Epidermal melanocyte (primary cell): ENCODE measurements at regions not wholly inside any gene's neighbourhood (a gene's known extent, or its start where the extent isn't known, plus 50 kb on each side); places are given as distances from the start of the nearest gene placed in this dataset.

Experiments used
- DNase-seq: peaks from one replicate; pipeline ENCODE4 v3.0.0; 2011; ENCODE audit warnings: low spot score; ENCODE audit not compliant: insufficient read length

- DNase-seq: no peak
Observed at GRCh38 chr7:25314731-25315267, 86.5 kb upstream of the NPVF start.

GRCh38 chr7:25316366-25316765 is 88.1 kb upstream of the NPVF start:
- no peak for DNase-seq

GRCh38 chr7:25318047-25318446 is 89.8 kb upstream of the NPVF start:
- DNase-seq: no peak

DNA sequence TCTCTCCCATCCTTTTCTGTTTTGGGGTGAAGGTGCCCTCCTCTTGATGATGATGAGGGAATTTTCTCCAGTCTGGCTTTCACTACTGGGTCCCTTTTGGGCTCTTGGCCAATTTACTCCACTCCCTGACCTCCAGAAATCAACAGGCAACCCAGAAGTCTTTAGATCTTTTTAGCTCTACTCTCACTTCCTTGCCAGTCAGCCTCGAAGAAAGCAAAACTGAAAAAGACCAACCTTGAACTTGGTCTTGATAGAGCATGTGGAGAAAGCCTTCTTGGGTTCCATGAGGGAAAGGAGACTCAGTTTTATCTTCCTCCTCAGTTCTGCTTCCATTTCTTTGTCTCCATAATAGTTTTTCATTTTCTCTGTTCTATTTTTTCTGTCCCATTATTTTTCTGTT is 91.4 kb upstream of the NPVF start:
- no peak for DNase-seq

- DNase-seq: no peak
Observed at GRCh38 chr7:25320791-25321190, 92.5 kb upstream of the NPVF start.

DNA sequence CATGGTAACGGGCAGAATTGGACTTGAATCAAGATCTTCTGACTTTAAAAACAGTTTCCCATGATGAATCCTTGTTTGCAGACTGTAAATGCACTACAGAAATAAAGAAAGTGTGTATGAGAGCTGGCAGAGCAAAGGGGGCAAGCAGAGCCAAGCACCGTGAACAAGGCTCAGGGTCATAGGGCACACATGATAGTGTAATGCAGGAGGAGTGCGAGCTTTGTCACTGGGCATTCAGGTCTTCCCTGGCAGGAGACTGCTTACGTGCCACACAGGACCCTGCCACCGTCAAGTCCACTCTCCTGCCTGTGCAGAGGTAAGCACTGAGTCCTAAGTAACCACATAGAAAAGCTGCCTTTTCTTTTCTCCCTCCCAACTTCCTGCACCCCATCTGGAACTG is 93.1 kb upstream of the NPVF start:
- no peak for DNase-seq

DNA sequence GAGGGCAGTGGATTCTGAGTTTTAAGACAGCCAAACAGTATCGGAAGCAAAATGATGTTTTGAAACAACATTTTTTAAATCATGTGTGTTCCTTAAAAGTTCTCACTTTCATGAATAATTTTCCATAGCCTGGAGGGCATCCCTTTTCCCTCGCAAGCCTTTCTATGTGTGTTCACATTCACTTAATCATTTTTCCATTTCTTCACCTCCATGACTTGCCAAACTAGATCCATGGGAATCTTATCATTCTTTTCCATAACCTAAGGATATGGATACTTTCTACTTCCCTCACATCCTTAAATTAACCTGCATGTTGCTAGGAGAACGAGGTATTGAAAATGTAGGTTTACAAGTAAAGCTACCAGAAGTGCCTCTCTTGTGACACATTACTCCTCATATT is 94.2 kb upstream of the NPVF start:
- no peak for DNase-seq

DNA sequence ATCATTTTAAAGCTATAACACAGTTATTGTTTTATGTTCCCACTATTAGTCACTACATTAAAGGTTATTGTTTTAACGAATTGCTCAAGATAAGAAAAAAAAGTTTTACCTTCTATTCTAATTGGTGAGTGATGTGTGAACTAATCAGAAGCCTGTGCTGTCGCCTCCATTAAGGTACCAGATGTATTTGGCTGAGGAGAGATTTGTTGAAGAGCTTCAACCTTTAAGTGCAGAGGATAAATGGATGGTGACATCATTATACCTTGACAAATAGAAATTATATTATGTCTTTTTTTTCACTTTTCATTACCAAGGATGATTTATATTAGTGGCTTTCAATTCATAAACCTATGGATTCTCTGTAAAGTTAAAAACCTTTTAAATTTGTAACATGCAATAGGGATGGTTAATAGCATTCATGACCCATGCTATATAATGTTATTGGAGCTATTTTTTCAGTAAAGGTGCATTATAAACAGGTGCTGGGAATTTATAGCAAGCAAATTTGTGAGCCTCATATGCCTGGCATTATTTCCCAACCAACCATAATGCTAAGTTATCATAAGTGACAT is 97.0 kb upstream of the NPVF start:
- DNase-seq: no peak

GRCh38 chr7:25326501-25327156 is 98.3 kb upstream of the NPVF start:
- no peak for DNase-seq

GRCh38 chr7:25329815-25330214 is 101.5 kb upstream of the NPVF start:
- no peak for DNase-seq

GRCh38 chr7:25333296-25333928 is 105.1 kb upstream of the NPVF start:
- no peak for DNase-seq

DNA sequence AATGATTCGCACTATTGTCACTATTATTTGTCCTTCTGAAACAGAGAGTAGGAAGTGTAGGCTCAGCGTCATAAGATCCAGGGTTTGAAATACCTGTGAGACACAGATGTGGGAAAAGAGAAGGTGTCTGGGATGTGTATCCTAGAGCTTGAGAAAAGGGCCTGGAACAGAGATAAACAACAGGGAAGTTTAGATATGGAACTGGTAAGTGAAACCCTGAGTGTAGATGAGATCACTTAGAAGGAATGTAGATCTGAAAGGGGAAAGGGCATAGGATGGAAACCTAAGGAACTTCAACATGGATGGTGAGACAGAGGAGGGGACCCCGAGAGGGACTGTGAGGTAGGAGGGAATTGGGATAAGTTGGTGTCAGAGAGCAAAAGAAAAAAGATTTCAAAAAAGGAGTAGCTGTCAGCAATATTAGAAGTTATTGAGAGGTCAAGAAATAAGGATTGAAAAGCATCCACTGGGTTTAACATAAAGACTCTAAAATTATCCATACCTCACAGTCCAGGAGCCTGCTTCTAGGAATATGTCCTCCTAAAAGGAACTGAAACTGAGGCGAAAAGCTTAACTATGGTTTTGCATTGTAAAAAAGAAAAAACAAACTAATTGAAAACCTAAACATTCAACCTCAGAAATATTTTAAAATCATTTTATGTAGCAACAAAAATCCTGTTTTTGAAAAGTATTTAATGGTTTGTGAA is 119.2 kb upstream of the NPVF start:
- no peak for DNase-seq

- no peak for DNase-seq
Observed at GRCh38 chr7:25348104-25348503, 119.8 kb upstream of the NPVF start.

DNA sequence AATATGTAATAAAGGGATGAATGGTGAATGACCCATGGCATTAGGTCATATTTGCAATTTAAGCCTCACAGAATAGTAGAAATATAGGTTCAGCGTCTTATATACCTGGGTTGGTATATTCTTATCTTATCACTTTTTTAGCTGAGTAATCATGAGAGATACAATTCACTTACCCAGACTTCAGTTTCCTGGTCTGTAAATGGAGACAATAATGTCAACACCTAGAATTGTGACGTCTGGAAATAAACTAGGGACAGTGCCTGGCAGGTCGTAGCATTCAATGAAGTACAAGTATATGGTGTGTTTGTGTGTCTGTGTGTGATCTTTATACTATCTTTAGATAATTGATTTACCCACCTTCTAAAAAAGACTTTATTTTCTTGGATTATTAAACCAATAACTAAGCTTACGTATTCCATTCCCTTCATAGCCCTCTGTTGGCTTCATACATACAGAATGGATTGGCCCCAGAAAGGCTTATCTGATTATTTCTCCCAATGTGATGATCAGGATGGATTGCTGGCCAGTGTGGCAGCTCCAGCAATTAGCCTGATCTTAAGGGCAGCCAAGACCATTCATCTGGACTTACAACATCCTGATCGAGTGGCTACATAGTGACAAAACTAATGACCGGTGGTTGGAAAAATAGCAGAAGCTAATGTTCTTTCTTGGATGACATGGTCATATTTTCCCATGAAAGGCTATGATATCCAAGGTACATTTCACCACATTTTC is 121.2 kb upstream of the NPVF start:
- no peak for DNase-seq

DNA sequence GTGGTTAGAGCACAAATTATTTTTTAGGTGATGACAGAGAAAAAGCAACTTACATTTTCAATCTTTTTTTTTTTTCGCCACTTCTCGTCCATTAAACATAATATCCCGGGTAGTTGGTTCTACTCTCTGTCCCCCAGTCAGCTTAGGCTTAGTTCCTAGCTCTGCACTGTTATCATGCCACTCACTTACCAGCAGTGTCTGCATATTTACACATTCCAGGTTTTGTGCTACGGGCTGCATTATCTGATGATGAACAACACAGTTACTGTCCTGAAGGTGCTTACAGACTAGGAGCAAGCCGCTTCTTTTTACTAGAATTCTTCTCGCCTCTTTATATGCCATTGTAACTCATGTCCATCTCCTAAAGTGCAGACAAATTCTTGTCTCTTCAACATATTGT is 121.8 kb upstream of the NPVF start:
- DNase-seq: no peak

DNA sequence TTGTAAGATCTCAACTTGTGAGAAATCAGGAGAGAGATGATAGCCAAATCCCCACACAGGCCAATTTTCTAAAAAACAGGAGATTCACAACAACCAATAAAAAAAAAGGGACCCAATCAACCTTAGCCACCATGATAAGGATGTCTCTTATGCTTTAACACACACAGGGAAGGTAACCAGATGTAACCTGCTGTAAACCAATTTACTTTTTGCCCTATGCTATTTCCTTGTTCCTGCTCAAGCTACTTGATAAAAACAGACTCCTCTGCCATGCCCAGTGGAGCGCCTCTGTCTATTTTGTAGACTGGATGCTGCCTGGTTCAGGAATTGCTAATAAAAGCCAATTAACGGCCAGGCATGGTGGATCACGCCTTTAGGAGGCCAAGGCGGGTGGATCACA is 123.5 kb upstream of the NPVF start:
- no peak for DNase-seq

GRCh38 chr7:25353196-25353595 is 124.9 kb upstream of the NPVF start:
- DNase-seq: no peak

DNA sequence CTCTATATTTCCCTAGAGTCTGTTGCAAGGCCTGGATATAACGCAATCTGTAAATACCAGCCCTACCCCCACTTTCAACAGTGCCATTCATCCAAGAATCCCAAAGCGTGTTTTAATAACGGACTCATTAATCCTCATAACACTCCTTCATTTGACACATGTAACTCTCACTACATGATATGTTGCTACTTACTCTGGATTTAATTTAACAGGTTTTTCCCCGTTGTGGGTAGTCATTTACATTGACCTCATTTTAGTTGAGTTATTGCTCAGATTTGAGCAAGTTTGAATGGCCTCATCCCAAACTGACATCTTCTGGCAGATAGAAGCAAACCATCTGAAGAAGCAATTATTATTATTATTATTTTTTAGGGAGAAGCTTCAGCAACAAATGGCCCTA is 125.4 kb upstream of the NPVF start:
- no peak for DNase-seq

- no peak for DNase-seq
Observed at GRCh38 chr7:25356534-25357151, 128.4 kb upstream of the NPVF start.

DNA sequence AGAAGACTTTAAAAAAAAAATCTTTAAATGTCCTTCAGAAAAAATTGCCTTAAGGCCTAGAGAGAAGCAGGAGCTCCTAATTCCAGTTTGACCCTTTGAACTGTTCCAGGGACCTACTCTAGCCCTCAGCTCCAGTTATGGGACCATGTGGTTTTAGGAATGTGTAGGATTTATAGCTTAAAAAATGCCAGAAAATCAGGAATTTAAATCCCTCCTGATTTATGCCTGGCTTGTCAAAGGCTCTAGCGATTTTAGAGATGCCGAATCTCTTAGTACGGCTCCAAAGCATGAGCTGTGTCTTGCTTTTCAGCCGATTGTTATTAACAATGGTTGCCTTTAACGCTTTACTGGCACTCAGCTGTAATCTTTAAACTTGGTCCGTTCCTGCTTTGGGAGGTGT is 130.6 kb upstream of the NPVF start:
- no peak for DNase-seq

DNA sequence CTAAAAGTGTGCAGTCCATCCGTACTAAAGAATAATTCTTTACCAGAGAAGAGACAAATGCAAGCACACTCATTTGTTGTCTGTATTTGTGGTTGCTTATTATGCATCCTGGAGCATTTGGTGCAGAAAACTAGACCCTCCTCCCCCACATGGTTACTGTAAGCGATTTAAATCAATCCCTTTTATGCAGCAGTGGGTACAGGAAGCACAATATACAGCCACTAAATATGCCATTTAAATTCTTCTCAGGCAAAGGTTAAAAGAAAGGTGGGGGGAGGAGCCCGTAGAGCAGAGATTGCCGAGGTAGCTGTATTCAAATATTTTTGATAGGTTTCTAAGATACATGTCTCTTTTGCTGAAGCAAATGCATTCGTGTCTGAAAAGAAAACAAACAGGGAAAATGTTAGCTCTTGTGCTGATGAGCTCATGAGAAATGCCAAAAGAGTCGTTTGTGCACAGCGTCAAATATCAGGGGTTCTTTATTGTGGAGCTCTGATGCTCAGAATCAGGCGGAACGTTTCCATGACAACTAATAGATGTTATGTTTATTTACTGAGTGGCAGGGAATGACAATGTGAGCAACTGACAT is 131.3 kb upstream of the NPVF start:
- DNase-seq: no peak
